ENCODE measurements at regions not wholly inside any gene's neighbourhood (a gene's known extent, or its start where the extent isn't known, plus 50 kb on each side); places are given as distances from the start of the nearest gene placed in this dataset.

DNA sequence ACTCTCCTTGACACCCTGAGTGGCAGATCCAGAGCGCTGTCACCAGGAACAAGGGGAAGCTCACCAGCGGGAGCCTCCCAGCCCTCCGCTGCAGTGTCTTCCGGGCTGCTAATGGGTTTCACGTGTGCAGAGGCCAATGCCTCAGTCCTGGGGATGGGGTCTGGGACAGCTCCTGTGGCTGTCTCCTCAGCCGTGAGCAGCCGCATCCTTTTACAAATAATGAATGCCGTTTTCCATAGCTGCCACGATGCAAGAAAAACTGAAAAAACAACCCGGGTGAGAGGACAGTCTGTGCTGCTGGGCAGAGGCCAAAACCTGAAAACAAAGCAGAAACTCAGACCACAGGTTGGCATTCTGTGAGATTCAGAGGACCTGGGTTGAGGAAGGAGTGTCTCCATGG, 212.2 kb upstream of the RAB4A start:
- DNase-seq (ENCODE audit: low read depth in 2 of 2) = no peak

- DNase-seq (ENCODE audit: low read depth in 2 of 2) = no peak
Measured at GRCh38 chr1:229059671-229060539, 211.0 kb upstream of the RAB4A start.

DNA sequence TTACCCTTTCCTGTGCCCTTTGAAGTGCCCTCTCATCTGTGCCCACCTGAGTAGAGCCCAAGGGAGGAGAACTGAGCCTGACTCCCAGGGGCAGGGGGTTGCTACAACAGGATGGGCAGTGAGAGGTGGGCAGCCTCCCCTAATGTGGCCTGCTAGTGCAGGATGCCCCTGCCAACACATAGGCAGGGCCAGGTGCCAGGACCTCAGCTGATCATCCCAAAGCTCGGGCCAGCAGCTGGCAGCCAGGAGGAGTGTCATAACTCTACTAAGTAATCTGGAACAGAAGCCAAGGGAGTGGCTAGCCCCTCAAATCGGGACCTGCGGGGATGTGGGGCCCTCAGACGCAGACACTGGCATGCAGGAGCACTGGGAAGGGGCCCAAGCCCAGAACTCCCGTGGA, 208.8 kb upstream of the RAB4A start:
- no peak for DNase-seq (ENCODE audit: low read depth in 2 of 2)

- DNase-seq (ENCODE audit: low read depth in 2 of 2) = no peak
Measured at GRCh38 chr1:229063154-229063773, 207.6 kb upstream of the RAB4A start.

DNA sequence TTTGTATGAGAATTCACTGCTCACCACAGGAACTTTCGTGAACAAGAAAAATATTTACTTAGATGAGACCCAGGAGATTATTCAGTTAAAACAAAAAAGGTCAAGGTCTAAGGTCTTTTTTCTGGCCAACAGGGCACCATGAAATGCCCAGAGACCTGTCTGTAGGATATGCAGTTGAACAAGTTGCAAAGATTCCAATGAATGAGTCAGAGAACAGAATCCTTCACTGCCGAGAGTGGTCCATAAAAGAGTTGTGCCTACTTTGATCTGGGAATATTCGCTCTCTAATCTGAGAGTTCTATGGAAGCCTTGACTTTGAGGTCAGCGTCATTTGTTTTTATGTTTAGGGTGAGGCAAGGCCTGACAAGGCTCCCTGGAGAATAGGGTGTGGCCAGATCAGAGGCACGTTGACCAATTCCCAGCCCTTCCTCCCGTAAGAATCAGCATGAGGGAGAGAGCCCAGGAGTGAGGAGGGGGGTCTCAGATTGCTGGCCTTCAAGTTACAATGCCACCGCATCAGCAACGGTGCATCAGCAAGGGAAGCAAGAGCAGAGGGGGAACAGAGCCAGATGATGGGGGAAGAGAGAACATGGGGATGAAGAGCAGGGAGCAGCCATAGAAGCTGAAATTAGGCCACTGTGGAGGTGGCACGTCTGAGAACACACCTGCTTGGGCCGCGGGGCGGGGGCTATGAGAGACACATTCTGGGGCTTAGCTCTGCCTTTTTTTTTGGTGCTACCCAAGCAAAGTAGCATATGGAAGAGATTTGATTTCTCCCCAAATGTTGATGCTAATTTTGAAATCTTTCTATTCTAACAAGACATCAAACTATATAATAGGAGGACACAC, 206.4 kb upstream of the RAB4A start:
- no peak for DNase-seq (ENCODE audit: low read depth in 2 of 2)

DNA sequence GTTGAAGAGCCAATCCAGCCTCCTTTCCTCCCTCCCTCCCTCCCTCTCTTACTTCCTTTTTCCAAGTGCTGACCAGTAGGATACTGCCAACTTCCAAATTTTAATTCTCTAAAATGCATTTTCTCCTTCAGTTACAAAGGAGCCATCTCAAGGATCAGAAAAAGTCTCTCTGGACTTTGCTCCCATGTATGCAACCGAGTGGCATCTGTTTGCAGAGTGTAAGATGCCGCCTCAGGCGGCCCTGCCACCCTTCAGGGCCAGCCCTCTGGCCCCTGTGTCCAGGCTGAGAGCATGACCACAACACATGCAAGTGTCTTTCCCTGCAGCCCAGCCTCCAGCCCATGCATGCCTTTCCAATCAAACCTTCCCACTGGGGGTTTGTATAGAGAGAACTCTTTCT, 205.3 kb upstream of the RAB4A start:
- DNase-seq (ENCODE audit: low read depth in 2 of 2) = no peak

DNA sequence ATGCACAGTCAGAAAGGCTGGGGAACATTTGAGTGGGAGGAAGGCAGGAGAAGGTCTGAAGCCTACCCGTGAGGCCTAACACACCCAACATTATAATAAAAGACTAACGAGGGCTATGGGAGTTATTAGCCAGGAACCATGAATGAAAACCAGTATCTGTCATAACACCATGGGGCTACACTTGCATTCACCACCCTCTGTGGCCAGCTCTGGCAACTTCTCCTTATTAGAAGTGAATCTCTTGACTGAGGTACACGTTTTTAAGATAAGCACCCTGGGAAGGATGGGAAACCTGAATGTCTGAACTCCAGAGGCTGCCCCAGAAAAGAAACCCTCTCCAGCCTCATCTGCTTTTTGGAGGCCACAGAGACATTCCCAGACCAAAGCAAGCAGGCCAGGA, 204.3 kb upstream of the RAB4A start:
- no peak for DNase-seq (ENCODE audit: low read depth in 2 of 2)

DNA sequence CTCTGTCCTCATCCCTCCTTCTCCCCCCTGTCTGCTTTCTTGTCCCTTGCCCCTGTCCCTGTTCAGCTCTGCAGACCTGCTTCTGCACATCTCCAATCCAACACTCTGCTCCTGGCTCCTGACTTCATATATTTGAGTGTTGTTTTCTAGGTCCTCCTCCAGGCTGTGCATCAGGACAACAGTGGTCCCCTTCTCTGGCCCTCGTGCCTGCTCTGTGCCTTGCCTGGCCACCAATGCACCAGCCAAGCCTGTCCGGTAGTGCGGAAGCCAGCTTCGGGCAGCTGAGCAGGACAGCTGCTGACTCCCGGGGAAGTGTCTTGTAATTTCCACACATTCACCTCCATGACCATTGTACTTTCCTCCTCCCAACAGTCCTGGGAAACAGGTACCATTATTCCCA, 203.4 kb upstream of the RAB4A start:
- DNase-seq (ENCODE audit: low read depth in 2 of 2) = no peak

GRCh38 chr1:229068270-229068987, 202.5 kb upstream of the RAB4A start:
- DNase-seq (ENCODE audit: low read depth in 2 of 2) = no peak

- DNase-seq (ENCODE audit: low read depth in 2 of 2) = no peak
Measured at GRCh38 chr1:229069176-229069575, 201.7 kb upstream of the RAB4A start.

GRCh38 chr1:229070168-229070567, 200.7 kb upstream of the RAB4A start:
- DNase-seq (ENCODE audit: low read depth in 2 of 2) = peak in 1 of 2 experiments; percentile 9

- no peak for DNase-seq (ENCODE audit: low read depth in 2 of 2)
Measured at GRCh38 chr1:229073251-229073650, 197.7 kb upstream of the RAB4A start.

DNA sequence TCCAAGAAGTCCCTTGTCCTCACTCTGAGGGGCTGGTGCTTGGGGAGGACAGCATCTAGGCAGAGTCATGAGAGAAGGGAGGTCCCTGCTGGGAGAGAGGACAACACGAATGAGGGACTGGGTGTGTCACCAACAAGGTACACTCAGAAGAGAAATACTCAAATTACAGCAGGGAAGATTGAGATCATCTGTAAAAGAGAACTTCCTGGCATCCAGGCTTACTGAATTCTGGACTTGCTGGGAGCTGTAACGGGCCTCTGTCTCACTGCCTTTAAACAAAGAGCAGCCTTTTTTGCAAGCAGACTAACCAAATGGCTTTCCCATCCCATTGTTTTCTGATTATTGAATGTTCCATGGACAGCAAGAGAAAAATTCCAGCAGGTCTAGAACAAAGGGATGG, 195.7 kb upstream of the RAB4A start:
- no peak for DNase-seq (ENCODE audit: low read depth in 2 of 2)

GRCh38 chr1:229075716-229076115, 195.2 kb upstream of the RAB4A start:
- no peak for DNase-seq (ENCODE audit: low read depth in 2 of 2)

DNA sequence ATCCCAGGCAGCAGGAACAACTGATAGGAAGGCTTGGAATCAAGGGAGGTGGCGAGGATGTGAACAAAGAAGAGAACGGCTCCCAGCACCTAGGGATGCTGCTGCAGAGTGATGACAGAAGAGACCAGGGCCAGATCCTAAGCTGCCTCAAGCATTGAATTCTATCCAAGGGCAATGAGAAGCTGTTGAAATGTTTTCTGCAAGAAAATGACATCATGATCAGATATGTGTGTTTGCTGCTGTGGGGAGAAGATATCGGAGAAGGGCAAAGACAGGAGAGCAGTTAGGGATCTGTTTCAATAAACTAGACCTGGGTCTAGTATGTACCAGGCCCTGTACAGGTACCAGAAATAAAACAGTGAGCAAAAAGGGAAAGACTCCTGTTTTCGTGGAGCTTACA, 194.7 kb upstream of the RAB4A start:
- DNase-seq (ENCODE audit: low read depth in 2 of 2) = no peak

- no peak for DNase-seq (ENCODE audit: low read depth in 2 of 2)
Measured at GRCh38 chr1:229079016-229079595, 191.8 kb upstream of the RAB4A start.

GRCh38 chr1:229080361-229080760, 190.6 kb upstream of the RAB4A start:
- no peak for DNase-seq (ENCODE audit: low read depth in 2 of 2)

- no peak for DNase-seq (ENCODE audit: low read depth in 2 of 2)
Measured at GRCh38 chr1:229085291-229085690, 185.6 kb upstream of the RAB4A start.

DNA sequence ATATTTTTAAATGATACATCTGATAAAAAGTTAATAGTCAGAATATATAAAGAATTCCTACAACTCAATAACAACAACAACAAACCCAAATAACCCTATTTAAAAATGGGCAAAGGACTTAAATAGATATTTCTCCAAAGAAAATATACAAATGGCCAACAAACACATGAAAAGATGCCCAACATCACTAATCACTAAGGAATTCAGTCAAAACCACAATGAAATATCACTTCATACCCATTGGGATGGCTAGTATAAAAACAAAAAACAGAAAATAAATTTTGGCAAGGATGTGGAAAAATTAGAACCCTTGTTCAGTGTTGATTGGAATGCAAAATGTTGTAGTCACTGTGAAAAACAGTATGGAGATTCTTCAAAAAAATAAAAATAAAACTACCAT, 184.8 kb upstream of the RAB4A start:
- no peak for DNase-seq (ENCODE audit: low read depth in 2 of 2)

GRCh38 chr1:229086686-229087085, 184.2 kb upstream of the RAB4A start:
- DNase-seq (ENCODE audit: low read depth in 2 of 2) = no peak

DNA sequence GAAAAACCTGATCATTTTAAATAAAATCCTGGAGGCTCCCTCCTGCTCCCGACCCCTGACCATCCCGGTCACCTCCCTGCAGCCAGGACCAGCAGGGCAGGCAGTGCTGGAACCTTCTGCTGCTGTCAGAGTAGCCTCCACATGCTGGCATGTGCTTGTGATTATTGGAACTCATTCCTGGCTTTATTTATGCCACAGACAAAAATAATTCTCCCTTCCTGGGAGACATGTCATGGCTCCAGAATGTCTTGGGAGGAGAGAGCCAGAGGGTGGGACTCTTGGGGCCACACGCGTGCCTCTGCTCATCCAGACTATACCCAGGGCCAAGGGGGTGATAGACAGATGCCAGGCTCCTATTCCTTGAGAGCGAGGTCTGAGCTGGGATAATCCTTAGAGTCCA, 183.6 kb upstream of the RAB4A start:
- no peak for DNase-seq (ENCODE audit: low read depth in 2 of 2)

DNA sequence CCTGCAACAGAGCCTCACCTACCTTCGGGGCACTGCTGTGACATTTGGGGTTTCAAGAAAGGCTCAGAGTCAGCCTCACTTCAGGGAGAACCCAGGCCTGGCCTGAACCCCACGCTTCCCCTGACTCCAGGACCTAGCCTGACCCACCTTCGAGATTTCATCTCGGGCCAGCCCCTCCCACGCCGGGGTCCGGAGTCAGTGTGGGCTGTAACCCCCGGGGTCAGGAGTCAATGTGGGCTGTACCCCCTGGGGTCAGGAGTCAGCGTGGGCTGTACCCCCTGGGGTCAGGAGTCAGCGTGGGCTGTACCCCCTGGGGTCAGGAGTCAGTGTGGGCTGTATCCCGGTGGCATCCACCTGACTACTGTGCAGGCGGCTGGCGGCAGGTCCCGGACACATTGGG, 183.0 kb upstream of the RAB4A start:
- no peak for DNase-seq (ENCODE audit: low read depth in 2 of 2)

All from fibroblast of skin of left biceps (primary cell).